Transverse colon (tissue), 3 donors: ENCODE measurements at regions not wholly inside any gene's neighbourhood (a gene's known extent, or its start where the extent isn't known, plus 50 kb on each side); places are given as distances from the start of the nearest gene placed in this dataset.

Source experiments
- POLR2A ChIP-seq: fragments of 450-650 bp; IDR thresholded peaks from one replicate; pipeline ENCODE4 v1.6.1; 2016; ENCODE audit warnings: antibody characterized with exemption, mild to moderate bottlenecking, moderate library complexity
- TF ChIP-seq, protein P1 (sequence below), 5 experiments: fragments of 200-600 bp in 3 of 5; fragments of 450-650 bp in 2 of 5; sonication (generic) in 3 of 5; IDR thresholded peaks; 1 replicate in 2 of 5; 2 replicates in 3 of 5; pipeline ENCODE4 v1.5.1; 2016 to 2017; ENCODE audit warnings: antibody characterized with exemption in 5 of 5, inconsistent platforms in 3 of 5, mild to moderate bottlenecking in 2 of 5, moderate library complexity in 1 of 5

DNA sequence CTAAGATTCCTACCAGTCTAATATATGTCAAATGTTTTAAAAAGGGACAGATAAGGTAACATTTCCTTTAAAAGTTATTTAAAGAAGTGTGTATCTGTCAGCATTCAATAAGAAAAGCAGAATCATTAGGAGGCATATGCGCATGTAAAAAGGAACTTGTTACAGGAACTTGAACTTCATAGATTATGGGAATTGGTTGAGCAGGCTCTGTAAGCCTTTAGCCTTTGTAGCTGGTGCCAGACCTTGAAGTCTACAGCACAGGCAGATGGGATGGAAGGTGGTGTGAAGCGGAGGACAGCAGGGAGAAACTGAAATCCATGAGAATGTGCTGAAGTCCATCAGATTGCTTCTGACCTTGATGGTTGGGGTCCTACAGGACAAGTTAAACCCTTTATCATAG lies 138.3 kb upstream of the ST6GAL2 start:
- TF ChIP-seq, protein P1, sequence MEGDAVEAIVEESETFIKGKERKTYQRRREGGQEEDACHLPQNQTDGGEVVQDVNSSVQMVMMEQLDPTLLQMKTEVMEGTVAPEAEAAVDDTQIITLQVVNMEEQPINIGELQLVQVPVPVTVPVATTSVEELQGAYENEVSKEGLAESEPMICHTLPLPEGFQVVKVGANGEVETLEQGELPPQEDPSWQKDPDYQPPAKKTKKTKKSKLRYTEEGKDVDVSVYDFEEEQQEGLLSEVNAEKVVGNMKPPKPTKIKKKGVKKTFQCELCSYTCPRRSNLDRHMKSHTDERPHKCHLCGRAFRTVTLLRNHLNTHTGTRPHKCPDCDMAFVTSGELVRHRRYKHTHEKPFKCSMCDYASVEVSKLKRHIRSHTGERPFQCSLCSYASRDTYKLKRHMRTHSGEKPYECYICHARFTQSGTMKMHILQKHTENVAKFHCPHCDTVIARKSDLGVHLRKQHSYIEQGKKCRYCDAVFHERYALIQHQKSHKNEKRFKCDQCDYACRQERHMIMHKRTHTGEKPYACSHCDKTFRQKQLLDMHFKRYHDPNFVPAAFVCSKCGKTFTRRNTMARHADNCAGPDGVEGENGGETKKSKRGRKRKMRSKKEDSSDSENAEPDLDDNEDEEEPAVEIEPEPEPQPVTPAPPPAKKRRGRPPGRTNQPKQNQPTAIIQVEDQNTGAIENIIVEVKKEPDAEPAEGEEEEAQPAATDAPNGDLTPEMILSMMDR (IDR thresholded peaks at IDR 0.05): no peak
- no peak for TF ChIP-seq POLR2A
